ENCODE measurements at regions not wholly inside any gene's neighbourhood (a gene's known extent, or its start where the extent isn't known, plus 50 kb on each side); places are given as distances from the start of the nearest gene placed in this dataset.

GRCh38 chr4:77430847-77431246, 174.8 kb upstream of the CXCL13 start:
- TF ChIP-seq, protein P1, sequence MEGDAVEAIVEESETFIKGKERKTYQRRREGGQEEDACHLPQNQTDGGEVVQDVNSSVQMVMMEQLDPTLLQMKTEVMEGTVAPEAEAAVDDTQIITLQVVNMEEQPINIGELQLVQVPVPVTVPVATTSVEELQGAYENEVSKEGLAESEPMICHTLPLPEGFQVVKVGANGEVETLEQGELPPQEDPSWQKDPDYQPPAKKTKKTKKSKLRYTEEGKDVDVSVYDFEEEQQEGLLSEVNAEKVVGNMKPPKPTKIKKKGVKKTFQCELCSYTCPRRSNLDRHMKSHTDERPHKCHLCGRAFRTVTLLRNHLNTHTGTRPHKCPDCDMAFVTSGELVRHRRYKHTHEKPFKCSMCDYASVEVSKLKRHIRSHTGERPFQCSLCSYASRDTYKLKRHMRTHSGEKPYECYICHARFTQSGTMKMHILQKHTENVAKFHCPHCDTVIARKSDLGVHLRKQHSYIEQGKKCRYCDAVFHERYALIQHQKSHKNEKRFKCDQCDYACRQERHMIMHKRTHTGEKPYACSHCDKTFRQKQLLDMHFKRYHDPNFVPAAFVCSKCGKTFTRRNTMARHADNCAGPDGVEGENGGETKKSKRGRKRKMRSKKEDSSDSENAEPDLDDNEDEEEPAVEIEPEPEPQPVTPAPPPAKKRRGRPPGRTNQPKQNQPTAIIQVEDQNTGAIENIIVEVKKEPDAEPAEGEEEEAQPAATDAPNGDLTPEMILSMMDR (IDR thresholded peaks at IDR 0.05; ENCODE audit: low read depth, low read length, missing control alignments) = no peak
- DNase-seq (ENCODE audit: extremely low read depth, low read depth) = no peak
- H3K4me3 ChIP-seq (replicated peaks; ENCODE audit: low read depth, low read length) = no peak overlapping the region

GRCh38 chr4:77431546-77431945, 174.1 kb upstream of the CXCL13 start:
- TF ChIP-seq, protein P1 (IDR thresholded peaks at IDR 0.05; ENCODE audit: low read depth, low read length, missing control alignments) = no peak
- no peak for DNase-seq (ENCODE audit: extremely low read depth, low read depth)
- no peak overlapping the region for H3K4me3 ChIP-seq (replicated peaks; ENCODE audit: low read depth, low read length)

- TF ChIP-seq, protein P1 (IDR thresholded peaks at IDR 0.05; ENCODE audit: low read depth, low read length, missing control alignments) = no peak
- no peak overlapping the region for H3K4me3 ChIP-seq (replicated peaks; ENCODE audit: low read depth, low read length)
- no peak for DNase-seq (ENCODE audit: extremely low read depth, low read depth)
These were observed 172.8 kb upstream of the CXCL13 start for GRCh38 chr4:77432717-77433417.

DNA sequence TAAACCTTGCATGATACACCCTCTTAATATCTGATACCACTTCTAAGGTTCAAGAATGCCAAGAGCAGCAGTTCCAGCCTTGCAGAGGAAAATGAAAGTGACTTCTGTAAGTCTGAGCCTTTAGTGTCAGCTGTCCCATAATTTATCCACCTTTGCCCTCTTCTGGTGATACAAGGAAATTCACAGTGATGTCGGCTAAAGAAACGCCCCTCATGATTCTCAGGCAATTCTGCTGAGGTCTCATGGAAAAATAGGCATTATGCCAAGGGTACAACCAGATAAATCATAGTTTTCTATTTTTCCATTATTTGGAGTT, 172.2 kb upstream of the CXCL13 start:
- peak; percentile 26 for DNase-seq (ENCODE audit: extremely low read depth, low read depth)

DNA sequence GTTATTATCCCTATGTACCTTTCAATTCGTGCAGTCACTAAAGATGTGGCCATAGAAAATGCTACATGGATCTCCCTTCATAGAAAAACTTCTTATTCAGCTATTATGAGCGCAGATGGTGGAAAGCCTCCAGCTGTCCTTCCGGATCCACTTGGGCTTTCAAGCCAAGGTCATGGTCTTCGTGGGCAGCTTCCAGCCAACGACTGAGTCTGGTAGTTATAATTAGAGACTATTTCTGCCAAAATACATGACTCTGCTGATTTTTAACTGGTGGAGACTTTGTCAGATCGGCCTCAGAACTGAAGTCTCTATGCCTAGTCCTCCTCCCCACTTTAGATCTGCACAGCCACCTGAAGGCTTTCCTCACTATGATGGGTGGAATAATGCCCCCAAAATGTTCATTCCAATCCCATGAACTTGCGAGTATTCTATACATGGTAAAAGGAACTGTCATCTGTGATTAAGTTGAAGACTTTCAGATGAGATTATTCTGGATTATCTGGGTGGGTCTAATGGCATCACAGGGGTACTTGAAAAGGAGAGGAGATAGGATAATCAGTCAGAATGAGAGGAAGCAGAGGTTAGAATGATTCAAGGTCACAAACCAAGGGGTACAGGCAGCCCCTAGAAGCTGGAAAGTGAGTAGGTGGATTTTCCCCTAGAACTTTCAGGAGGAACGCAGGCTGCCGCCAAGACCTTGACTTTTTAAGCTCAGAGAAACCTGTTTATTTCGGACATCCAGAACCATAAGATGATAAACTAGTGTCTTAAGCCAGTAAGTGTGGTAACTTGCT, 171.1 kb upstream of the CXCL13 start:
- no peak overlapping the region for H3K4me3 ChIP-seq (replicated peaks; ENCODE audit: low read depth, low read length)
- TF ChIP-seq, protein P1 (IDR thresholded peaks at IDR 0.05; ENCODE audit: low read depth, low read length, missing control alignments) = no peak
- DNase-seq (ENCODE audit: extremely low read depth, low read depth) = no peak

More for the DNA sequence above, 172.2 kb upstream of the CXCL13 start:
- H3K4me3 ChIP-seq (replicated peaks; ENCODE audit: low read depth, low read length) = no peak overlapping the region
- TF ChIP-seq, protein P1 (IDR thresholded peaks at IDR 0.05; ENCODE audit: low read depth, low read length, missing control alignments) = peak; percentile 26

- H3K4me3 ChIP-seq (replicated peaks; ENCODE audit: low read depth, low read length) = no peak overlapping the region
- TF ChIP-seq, protein P1 (IDR thresholded peaks at IDR 0.05; ENCODE audit: low read depth, low read length, missing control alignments) = no peak
- no peak for DNase-seq (ENCODE audit: extremely low read depth, low read depth)
These were observed 168.5 kb upstream of the CXCL13 start for GRCh38 chr4:77437079-77437478.

Measured in HFF-Myc (cell line).